Mammary epithelial cell (primary cell): ENCODE measurements at regions not wholly inside any gene's neighbourhood (a gene's known extent, or its start where the extent isn't known, plus 50 kb on each side); places are given as distances from the start of the nearest gene placed in this dataset.

Source experiments
- EZH2 ChIP-seq: IDR thresholded peaks from 2 replicates; pipeline ENCODE4 v1.6.1; 2012; ENCODE audit warnings: low read length, inconsistent platforms, borderline replicate concordance
- TF ChIP-seq, protein P1 (sequence below), 2 donors: IDR thresholded peaks in 1 of 2; conservative IDR thresholded peaks in 1 of 2; 2 replicates each; pipeline ENCODE4 v1.5.1; 2011 to 2012; ENCODE audit warnings: inconsistent platforms in 2 of 2, low read length in 2 of 2, mild to moderate bottlenecking in 2 of 2, control low read depth in 1 of 2, low read depth in 1 of 2; ENCODE audit not compliant: insufficient read depth in 1 of 2; ENCODE audit errors: extremely low read depth in 1 of 2

GRCh38 chr5:5069851-5070250 is 70.3 kb upstream of the ADAMTS16 start:
- TF ChIP-seq, protein P1, sequence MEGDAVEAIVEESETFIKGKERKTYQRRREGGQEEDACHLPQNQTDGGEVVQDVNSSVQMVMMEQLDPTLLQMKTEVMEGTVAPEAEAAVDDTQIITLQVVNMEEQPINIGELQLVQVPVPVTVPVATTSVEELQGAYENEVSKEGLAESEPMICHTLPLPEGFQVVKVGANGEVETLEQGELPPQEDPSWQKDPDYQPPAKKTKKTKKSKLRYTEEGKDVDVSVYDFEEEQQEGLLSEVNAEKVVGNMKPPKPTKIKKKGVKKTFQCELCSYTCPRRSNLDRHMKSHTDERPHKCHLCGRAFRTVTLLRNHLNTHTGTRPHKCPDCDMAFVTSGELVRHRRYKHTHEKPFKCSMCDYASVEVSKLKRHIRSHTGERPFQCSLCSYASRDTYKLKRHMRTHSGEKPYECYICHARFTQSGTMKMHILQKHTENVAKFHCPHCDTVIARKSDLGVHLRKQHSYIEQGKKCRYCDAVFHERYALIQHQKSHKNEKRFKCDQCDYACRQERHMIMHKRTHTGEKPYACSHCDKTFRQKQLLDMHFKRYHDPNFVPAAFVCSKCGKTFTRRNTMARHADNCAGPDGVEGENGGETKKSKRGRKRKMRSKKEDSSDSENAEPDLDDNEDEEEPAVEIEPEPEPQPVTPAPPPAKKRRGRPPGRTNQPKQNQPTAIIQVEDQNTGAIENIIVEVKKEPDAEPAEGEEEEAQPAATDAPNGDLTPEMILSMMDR (conservative IDR thresholded peaks at IDR 0.05 in 1 of 2, IDR thresholded peaks at IDR 0.05 in 1 of 2; ENCODE audit: extremely low read depth in 1 of 2, insufficient read depth in 1 of 2, low read depth in 1 of 2, low read length in 2 of 2): no peak
- no peak for TF ChIP-seq EZH2
